OCI-LY7 (cell line): ENCODE measurements at regions not wholly inside any gene's neighbourhood (a gene's known extent, or its start where the extent isn't known, plus 50 kb on each side); places are given as distances from the start of the nearest gene placed in this dataset.
"Not testable (repeated sequence)": the region's sequence is repeated elsewhere in the genome, so short reads cannot be mapped to it uniquely, and the experiment has no call there.

Experiments
- EZH2phosphoT487 ChIP-seq: fragments of 200-600 bp; sonication (generic); IDR thresholded peaks from 2 replicates; pipeline ENCODE4 v1.6.1; 2018; ENCODE audit warnings: low read depth, borderline replicate concordance, mild to moderate bottlenecking, mixed run types, antibody characterized with exemption, low read length, moderate library complexity, mixed read lengths
- TF ChIP-seq, protein P1 (sequence below): fragments of 200-600 bp; sonication (generic); conservative IDR thresholded peaks from 2 replicates; pipeline ENCODE4 v1.5.1; 2014; ENCODE audit warnings: mild to moderate bottlenecking, antibody characterized with exemption, low read length, moderate library complexity, mixed read lengths

DNA sequence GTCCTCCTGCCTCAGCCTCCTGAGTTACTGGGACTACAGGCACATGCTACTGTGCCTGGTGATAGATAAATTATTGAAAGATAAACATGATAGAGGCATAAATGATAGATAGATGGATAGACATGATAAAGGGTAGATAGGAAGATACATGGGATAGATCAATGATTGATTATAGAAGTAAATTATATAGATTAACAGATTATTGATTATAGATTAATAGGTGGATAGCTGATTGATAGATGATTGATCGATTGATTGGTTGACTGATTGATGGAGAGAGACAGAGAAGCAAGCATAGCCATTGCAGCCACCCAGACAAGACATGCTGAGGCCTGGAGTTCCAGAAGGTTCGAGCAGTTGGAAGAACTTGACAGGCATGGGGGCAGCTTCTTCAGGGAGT, 199.1 kb downstream of the CCT8L2 start:
- TF ChIP-seq, protein P1, sequence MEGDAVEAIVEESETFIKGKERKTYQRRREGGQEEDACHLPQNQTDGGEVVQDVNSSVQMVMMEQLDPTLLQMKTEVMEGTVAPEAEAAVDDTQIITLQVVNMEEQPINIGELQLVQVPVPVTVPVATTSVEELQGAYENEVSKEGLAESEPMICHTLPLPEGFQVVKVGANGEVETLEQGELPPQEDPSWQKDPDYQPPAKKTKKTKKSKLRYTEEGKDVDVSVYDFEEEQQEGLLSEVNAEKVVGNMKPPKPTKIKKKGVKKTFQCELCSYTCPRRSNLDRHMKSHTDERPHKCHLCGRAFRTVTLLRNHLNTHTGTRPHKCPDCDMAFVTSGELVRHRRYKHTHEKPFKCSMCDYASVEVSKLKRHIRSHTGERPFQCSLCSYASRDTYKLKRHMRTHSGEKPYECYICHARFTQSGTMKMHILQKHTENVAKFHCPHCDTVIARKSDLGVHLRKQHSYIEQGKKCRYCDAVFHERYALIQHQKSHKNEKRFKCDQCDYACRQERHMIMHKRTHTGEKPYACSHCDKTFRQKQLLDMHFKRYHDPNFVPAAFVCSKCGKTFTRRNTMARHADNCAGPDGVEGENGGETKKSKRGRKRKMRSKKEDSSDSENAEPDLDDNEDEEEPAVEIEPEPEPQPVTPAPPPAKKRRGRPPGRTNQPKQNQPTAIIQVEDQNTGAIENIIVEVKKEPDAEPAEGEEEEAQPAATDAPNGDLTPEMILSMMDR: not testable (repeated sequence)
- TF ChIP-seq EZH2phosphoT487: not testable (repeated sequence)
